Activated T-cell treated with anti-CD3 and anti-CD28 coated beads, Interleukin-2, amount 50 U/mL, for 72 hours (primary cell): ENCODE measurements at regions not wholly inside any gene's neighbourhood (a gene's known extent, or its start where the extent isn't known, plus 50 kb on each side); places are given as distances from the start of the nearest gene placed in this dataset.

ENCODE experiments used
- ATAC-seq, 2 donors: fragments of 150-1000 bp; cut with Tn5 transposase; replicated peaks in 1 of 2; 2 replicates each; pipeline ENCODE4 v1.10.0; 2021; ENCODE audit warnings: moderate library complexity in 2 of 2, mild to moderate bottlenecking in 1 of 2
- DNase-seq, 2 donors: peaks; one replicate each; pipeline ENCODE4 v3.0.0; 2021 to 2022; ENCODE audit warnings: mixed read lengths in 1 of 2
- H3K27ac Mint-ChIP-seq: one replicate; pipeline ENCODE4 v1.8.0; 2022; ENCODE audit warnings: mild to moderate bottlenecking, moderate library complexity, mixed read lengths
- H3K27me3 Mint-ChIP-seq: one replicate; pipeline ENCODE4 v1.8.0; 2022; ENCODE audit warnings: low read depth, mixed read lengths
- H3K36me3 Mint-ChIP-seq, 2 donors: one replicate each; pipeline ENCODE4 v1.8.0; 2022; ENCODE audit warnings: mixed read lengths in 2 of 2, mild to moderate bottlenecking in 1 of 2; ENCODE audit not compliant: insufficient read depth in 2 of 2
- H3K4me1 Mint-ChIP-seq: one replicate; pipeline ENCODE4 v1.8.0; 2022; ENCODE audit warnings: low read depth, mixed read lengths
- H3K4me3 Mint-ChIP-seq, 2 donors: one replicate each; pipeline ENCODE4 v1.8.0; 2022; ENCODE audit warnings: mild to moderate bottlenecking in 2 of 2, mixed read lengths in 2 of 2, moderate library complexity in 2 of 2
- H3K9me3 Mint-ChIP-seq, 2 donors: one replicate each; pipeline ENCODE4 v1.8.0; 2022; ENCODE audit warnings: mixed read lengths in 2 of 2

- Mint-ChIP-seq H3K36me3 (peaks cover 0 to 1% of the 10 kb centered on the region in 2 donors), H3K27ac (no peak overlapping the region), H3K9me3 (peaks cover 1% of the 10 kb centered on the region in 2 donors), H3K4me3 (no peak overlapping the region), H3K27me3 (peaks cover 19% of the 10 kb centered on the region), H3K4me1 (no peaks in the 10 kb centered on the region)
- ATAC-seq (no peak), DNase-seq (no peak)
These were observed 332.9 kb upstream of the CPEB2 start for GRCh38 chr4:14669371-14669770.

- DNase-seq (no peak), ATAC-seq (no peak)
- H3K27me3 Mint-ChIP-seq: peaks cover 19% of the 10 kb centered on the region
- H3K9me3 Mint-ChIP-seq: no peaks in the 10 kb centered on the region
- peaks cover 0 to 1% of the 10 kb centered on the region in 2 donors for H3K36me3 Mint-ChIP-seq
- no peak overlapping the region for H3K4me3 Mint-ChIP-seq
- no peak overlapping the region for H3K27ac Mint-ChIP-seq
- no peaks in the 10 kb centered on the region for H3K4me1 Mint-ChIP-seq
These were observed 331.1 kb upstream of the CPEB2 start for GRCh38 chr4:14671146-14671545.

DNA sequence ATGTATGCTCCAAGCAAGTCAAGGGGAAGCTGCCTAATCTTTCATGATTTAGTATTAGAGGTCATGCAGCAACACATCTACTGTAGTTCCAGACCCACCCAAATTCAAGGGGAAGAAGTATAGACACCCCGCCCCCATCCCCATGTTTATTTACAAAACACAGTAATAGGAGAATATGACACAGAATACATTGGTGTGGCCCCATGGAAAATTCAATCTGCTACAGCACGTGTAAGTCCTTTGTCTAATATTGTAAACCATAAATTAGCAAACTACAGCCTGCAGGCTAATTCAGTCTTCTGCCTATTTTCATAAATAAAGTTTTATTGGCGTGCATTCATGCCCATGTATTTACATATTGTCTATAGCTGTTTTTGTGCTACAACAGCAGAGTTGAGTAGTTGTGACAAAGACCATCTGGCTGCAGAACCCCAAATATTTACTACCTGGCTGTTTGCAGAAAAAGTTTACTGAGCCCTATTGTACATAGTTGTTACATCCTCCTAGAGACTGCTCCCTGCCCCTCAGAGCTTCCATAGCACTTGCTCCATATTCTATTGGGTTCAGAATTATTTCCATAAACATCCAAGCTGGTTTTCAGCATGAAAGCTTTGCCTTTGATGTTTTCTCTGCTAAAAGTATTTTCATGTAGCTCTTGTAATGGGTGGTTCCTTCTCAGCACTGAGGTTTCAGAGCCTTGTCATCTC, 326.8 kb upstream of the CPEB2 start:
- ATAC-seq (no peak), DNase-seq (no peak)
- Mint-ChIP-seq H3K9me3 (no peaks in the 10 kb centered on the region), H3K36me3 (no peaks in the 10 kb centered on the region), H3K27ac (no peak overlapping the region), H3K4me1 (no peaks in the 10 kb centered on the region), H3K4me3 (no peak overlapping the region), H3K27me3 (no peaks in the 10 kb centered on the region)

GRCh38 chr4:14679906-14680305, 322.4 kb upstream of the CPEB2 start:
- no peaks in the 10 kb centered on the region for H3K36me3 Mint-ChIP-seq
- peaks cover 3 to 5% of the 10 kb centered on the region in 2 donors for H3K9me3 Mint-ChIP-seq
- H3K4me3 Mint-ChIP-seq: no peak overlapping the region
- no peak for ATAC-seq
- H3K27me3 Mint-ChIP-seq: peaks cover 7% of the 10 kb centered on the region
- H3K27ac Mint-ChIP-seq: no peak overlapping the region
- no peaks in the 10 kb centered on the region for H3K4me1 Mint-ChIP-seq
- no peak for DNase-seq

GRCh38 chr4:14681330-14681729, 321.0 kb upstream of the CPEB2 start:
- ATAC-seq (no peak), DNase-seq (no peak)
- Mint-ChIP-seq H3K4me1 (no peaks in the 10 kb centered on the region), H3K27me3 (peaks cover 7% of the 10 kb centered on the region), H3K9me3 (peaks cover 3 to 5% of the 10 kb centered on the region in 2 donors), H3K27ac (no peak overlapping the region), H3K4me3 (no peak overlapping the region), H3K36me3 (peaks cover 0 to 1% of the 10 kb centered on the region in 2 donors)

DNA sequence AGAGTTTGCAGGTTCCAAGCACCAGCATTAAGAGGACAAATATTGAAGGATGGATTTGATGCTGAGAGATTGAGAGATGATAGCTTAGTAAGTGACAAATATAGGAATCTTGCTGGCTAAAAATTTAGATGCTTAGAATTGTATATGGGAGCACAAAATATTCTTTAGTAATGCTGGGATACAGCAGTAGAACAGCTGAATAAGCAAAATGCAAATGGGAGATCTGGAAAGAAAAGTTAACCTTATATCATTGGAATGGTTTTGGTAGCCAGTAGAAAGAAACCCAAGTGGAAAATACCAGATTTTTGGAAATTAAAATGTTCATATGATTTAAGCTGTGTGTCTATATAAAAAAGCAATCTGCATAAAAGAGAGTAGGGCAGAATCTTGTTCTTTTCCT, 308.6 kb upstream of the CPEB2 start:
- H3K4me1 Mint-ChIP-seq: no peaks in the 10 kb centered on the region
- no peaks in the 10 kb centered on the region for H3K36me3 Mint-ChIP-seq
- ATAC-seq (no peak), DNase-seq (no peak)
- H3K27me3 Mint-ChIP-seq: peaks cover 4% of the 10 kb centered on the region
- H3K9me3 Mint-ChIP-seq: peaks cover 1 to 4% of the 10 kb centered on the region in 2 donors
- no peak overlapping the region for H3K27ac Mint-ChIP-seq
- no peak overlapping the region for H3K4me3 Mint-ChIP-seq

DNA sequence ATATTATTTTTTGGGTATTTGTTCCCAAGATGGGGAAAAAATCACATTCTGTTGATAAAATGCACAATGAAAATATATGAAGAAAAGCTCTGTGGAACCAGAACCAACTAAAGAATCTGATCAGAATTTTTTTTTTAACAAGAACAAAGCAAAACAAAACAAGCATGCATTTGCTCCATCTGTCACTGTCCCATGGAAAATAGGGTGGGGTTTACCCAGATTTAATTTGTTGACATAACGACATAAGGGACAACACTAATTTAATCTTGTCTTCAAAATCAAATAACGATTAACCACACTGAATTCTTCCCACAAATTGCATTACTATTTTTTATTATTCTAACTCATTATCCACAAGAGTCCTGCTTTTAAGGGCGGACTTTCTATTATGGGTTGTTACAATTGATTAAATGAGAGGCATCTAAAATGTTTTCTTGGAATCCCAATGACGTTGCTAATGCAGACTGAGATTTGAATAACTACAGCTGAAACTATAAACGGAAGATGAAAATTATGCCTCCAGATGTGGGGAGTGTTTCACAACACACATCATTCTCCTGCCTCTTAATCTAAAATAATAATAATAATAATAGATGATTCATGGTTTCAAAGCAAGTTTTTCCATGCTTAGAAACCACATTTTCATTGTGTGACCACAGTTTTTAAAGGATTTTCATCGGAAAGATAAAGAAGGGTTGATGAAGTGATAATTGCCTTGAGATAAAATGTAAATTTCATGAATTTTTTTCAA, 307.0 kb upstream of the CPEB2 start:
- Mint-ChIP-seq H3K9me3 (peaks cover 1 to 4% of the 10 kb centered on the region in 2 donors), H3K36me3 (no peaks in the 10 kb centered on the region), H3K4me3 (no peak overlapping the region), H3K27ac (no peak overlapping the region), H3K4me1 (no peaks in the 10 kb centered on the region), H3K27me3 (peaks cover 13% of the 10 kb centered on the region)
- ATAC-seq: no peak
- no peak for DNase-seq

- Mint-ChIP-seq H3K4me3 (no peak overlapping the region), H3K4me1 (no peaks in the 10 kb centered on the region), H3K27ac (no peak overlapping the region), H3K9me3 (no peaks in the 10 kb centered on the region), H3K27me3 (peaks cover 19% of the 10 kb centered on the region), H3K36me3 (no peaks in the 10 kb centered on the region)
- ATAC-seq (no peak), DNase-seq (no peak)
These were observed 302.2 kb upstream of the CPEB2 start for GRCh38 chr4:14700083-14700482.

GRCh38 chr4:14700544-14700943, 301.7 kb upstream of the CPEB2 start:
- Mint-ChIP-seq H3K27me3 (peaks cover 22% of the 10 kb centered on the region), H3K36me3 (no peaks in the 10 kb centered on the region), H3K27ac (no peak overlapping the region), H3K9me3 (no peaks in the 10 kb centered on the region), H3K4me1 (no peaks in the 10 kb centered on the region), H3K4me3 (no peak overlapping the region)
- DNase-seq (no peak), ATAC-seq (no peak)

DNA sequence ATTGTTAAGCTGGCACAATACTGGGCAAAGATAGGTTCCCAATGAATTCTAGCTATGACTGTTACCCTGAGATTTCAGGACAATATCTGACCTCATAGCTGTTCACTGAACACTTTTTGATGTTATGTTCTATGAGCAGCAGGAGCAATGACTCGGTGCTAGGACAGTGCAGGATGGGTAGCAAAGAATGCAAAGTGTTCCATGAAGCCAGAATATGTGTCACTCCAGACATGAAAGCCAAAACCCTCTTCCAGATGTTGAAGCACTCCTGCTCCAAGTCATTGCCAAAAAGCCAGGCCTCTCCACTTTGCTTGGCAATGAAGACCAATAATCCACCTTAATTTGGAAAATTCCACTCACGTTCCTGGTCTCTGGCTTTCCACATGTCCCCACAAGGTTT, 300.9 kb upstream of the CPEB2 start:
- no peak for ATAC-seq

DNA sequence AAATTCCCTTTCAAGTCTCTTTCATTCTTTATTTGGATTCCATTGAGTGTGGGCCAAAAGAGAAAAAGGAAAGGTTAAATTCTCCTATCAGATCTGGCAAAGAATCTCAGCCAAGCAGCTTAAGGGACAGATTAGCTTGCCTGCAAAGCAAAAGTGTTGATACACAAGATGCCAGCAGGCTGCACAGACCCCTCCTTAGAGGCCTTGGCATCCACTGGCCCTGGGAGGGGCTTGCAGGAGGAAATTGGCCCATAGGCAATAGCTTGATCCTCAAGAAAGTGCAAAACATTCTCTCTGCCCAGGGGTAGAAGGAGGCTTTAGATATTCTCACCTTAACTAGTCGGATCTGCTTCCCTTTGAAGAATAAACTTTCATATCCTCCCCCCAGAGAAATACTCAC, 300.4 kb upstream of the CPEB2 start:
- H3K27me3 Mint-ChIP-seq: peaks cover 26% of the 10 kb centered on the region
- ATAC-seq (no peak), DNase-seq (no peak)
- no peak overlapping the region for H3K27ac Mint-ChIP-seq
- no peaks in the 10 kb centered on the region for H3K9me3 Mint-ChIP-seq
- no peaks in the 10 kb centered on the region for H3K4me1 Mint-ChIP-seq
- no peak overlapping the region for H3K4me3 Mint-ChIP-seq
- no peaks in the 10 kb centered on the region for H3K36me3 Mint-ChIP-seq

More for the DNA sequence above, 300.9 kb upstream of the CPEB2 start:
- DNase-seq: no peak
- Mint-ChIP-seq H3K9me3 (no peaks in the 10 kb centered on the region), H3K27ac (no peak overlapping the region), H3K36me3 (no peaks in the 10 kb centered on the region), H3K27me3 (peaks cover 26% of the 10 kb centered on the region), H3K4me3 (no peak overlapping the region), H3K4me1 (no peaks in the 10 kb centered on the region)

- Mint-ChIP-seq H3K4me1 (no peaks in the 10 kb centered on the region), H3K9me3 (no peaks in the 10 kb centered on the region), H3K36me3 (no peaks in the 10 kb centered on the region), H3K4me3 (no peak overlapping the region), H3K27me3 (peaks cover 25% of the 10 kb centered on the region), H3K27ac (no peak overlapping the region)
- no peak for DNase-seq
- ATAC-seq: no peak
These were observed 293.7 kb upstream of the CPEB2 start for GRCh38 chr4:14708574-14708973.

DNA sequence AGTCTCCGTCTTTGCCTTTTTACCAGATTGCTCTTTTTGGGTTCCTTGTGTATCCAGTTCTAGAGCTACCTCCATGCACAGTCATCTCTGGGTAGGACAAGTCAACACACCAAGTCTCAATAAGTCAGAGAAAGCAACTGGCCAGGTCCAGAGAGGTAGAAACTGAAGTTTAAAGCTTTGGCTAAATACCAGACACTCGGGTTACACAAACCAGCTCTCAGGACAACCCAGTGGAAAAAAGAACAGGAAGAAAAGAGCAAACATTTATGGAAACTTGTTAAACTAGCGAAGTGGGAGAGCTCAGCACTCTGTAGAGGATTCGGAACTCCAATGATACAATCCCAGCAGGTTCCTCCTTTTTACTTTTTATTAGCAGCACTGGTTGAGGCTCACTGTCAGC, 291.0 kb upstream of the CPEB2 start:
- Mint-ChIP-seq H3K27me3 (peaks cover 18% of the 10 kb centered on the region), H3K36me3 (no peaks in the 10 kb centered on the region), H3K27ac (no peak overlapping the region), H3K4me3 (no peak overlapping the region), H3K4me1 (no peaks in the 10 kb centered on the region), H3K9me3 (no peaks in the 10 kb centered on the region)
- ATAC-seq (no peak), DNase-seq (no peak)

- Mint-ChIP-seq H3K4me3 (no peak overlapping the region), H3K9me3 (peaks cover 3 to 12% of the 10 kb centered on the region in 2 donors), H3K36me3 (no peaks in the 10 kb centered on the region), H3K27me3 (peaks cover 15% of the 10 kb centered on the region), H3K4me1 (no peaks in the 10 kb centered on the region), H3K27ac (no peak overlapping the region)
- DNase-seq: no peak
- ATAC-seq: no peak
These were observed 285.6 kb upstream of the CPEB2 start for GRCh38 chr4:14716691-14717090.
